Right lobe of liver (tissue), 6 donors: ENCODE measurements at regions not wholly inside any gene's neighbourhood (a gene's known extent, or its start where the extent isn't known, plus 50 kb on each side); places are given as distances from the start of the nearest gene placed in this dataset.

Source experiments
- ATAC-seq, 4 donors: fragments of 200-7000 bp; cut with Tn5 transposase; one replicate each; pipeline ENCODE4 v1.9.1; 2020; ENCODE audit warnings: mild to moderate bottlenecking in 4 of 4, moderate library complexity in 4 of 4
- DNase-seq, 3 donors: peaks; one replicate each; pipeline ENCODE4 v3.0.0-alpha.2; 2020
- H3K27ac ChIP-seq, 3 donors: fragments of 200-600 bp; one replicate each; pipeline ENCODE4 v1.8.0; 2022
- H3K27me3 ChIP-seq, 2 donors: fragments of 200-600 bp; one replicate each; pipeline ENCODE4 v1.8.0; 2022
- H3K36me3 ChIP-seq, 4 donors: fragments of 200-600 bp; sonication (generic) in 1 of 4; one replicate each; pipeline versions ENCODE4 v1.5.1 to v1.8.0; 2017 to 2022; ENCODE audit warnings: control low read depth in 1 of 4
- H3K4me1 ChIP-seq, 4 donors: fragments of 200-600 bp; sonication (generic) in 1 of 4; one replicate each; pipeline versions ENCODE4 v1.5.1 to v1.8.0; 2017 to 2022; ENCODE audit warnings: control low read depth in 1 of 4
- H3K4me3 ChIP-seq, 3 donors: fragments of 200-600 bp; one replicate each; pipeline ENCODE4 v1.8.0; 2022
- H3K9me3 ChIP-seq, 4 donors: fragments of 200-600 bp; sonication (generic) in 1 of 4; one replicate each; pipeline versions ENCODE4 v1.5.1 to v1.8.0; 2017 to 2022; ENCODE audit warnings: control low read depth in 1 of 4
- POLR2A ChIP-seq: fragments of 450-650 bp; IDR thresholded peaks from one replicate; pipeline ENCODE4 v1.6.1; 2017; ENCODE audit warnings: antibody characterized with exemption, mild to moderate bottlenecking
- WGBS: methylation state at CpG from one replicate; pipeline ENCODE4 v1.1.6; 2018; ENCODE audit warnings: low coverage, low lambda C conversion rate; ENCODE audit not compliant: insufficient coverage; ENCODE audit errors: missing lambda C conversion rate; 5-methylcytosine and 5-hydroxymethylcytosine counted together
- intact Hi-C, 2 donors: fragments of 100-400 bp; cut with DNase I; formaldehyde crosslinking; loops; one replicate each; pipeline versions ENCODE4 v1.11.2 to v1.14.1; 2022
- TF ChIP-seq, protein P1 (sequence below), 4 donors: fragments of 200-600 bp in 3 of 4; fragments of 450-650 bp in 1 of 4; IDR thresholded peaks; one replicate each; pipeline versions ENCODE4 v1.5.1 to v1.8.0; 2016 to 2022; ENCODE audit warnings: antibody characterized with exemption in 4 of 4, mild to moderate bottlenecking in 2 of 4
- donor health status: DM: no; HTN: yes; CAD: no.
- donor health status: DM: no; HTN: no; CAD: no.
- donor health status: DM: no; HTN: no; CAD: no.
- donor health status: DM: no; HTN: yes; CAD: no.
- donor health status: DM: no; HTN: yes; CAD: no.

GRCh38 chr4:176969011-176969410, 176.3 kb upstream of the VEGFC start:
- no peaks in the 10 kb centered on the region for H3K36me3 ChIP-seq
- no peaks in the 10 kb centered on the region for H3K4me1 ChIP-seq
- H3K27me3 ChIP-seq = no peaks in the 10 kb centered on the region
- ATAC-seq = no peak
- H3K4me3 ChIP-seq = no peak overlapping the region
- H3K27ac ChIP-seq = no peak overlapping the region
- DNase-seq = no peak
- H3K9me3 ChIP-seq = no peaks in the 10 kb centered on the region
- intact Hi-C loops = no loop called here
- TF ChIP-seq POLR2A = no peak
- TF ChIP-seq, protein P1, sequence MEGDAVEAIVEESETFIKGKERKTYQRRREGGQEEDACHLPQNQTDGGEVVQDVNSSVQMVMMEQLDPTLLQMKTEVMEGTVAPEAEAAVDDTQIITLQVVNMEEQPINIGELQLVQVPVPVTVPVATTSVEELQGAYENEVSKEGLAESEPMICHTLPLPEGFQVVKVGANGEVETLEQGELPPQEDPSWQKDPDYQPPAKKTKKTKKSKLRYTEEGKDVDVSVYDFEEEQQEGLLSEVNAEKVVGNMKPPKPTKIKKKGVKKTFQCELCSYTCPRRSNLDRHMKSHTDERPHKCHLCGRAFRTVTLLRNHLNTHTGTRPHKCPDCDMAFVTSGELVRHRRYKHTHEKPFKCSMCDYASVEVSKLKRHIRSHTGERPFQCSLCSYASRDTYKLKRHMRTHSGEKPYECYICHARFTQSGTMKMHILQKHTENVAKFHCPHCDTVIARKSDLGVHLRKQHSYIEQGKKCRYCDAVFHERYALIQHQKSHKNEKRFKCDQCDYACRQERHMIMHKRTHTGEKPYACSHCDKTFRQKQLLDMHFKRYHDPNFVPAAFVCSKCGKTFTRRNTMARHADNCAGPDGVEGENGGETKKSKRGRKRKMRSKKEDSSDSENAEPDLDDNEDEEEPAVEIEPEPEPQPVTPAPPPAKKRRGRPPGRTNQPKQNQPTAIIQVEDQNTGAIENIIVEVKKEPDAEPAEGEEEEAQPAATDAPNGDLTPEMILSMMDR (IDR thresholded peaks at IDR 0.05) = no peak
- WGBS = 34% methylated on average over 2 of the region's 2 CpGs

GRCh38 chr4:176970853-176971252, 178.1 kb upstream of the VEGFC start:
- ATAC-seq = no peak
- Histone ChIP-seq H3K4me3 (no peak overlapping the region), H3K4me1 (no peaks in the 10 kb centered on the region), H3K9me3 (no peaks in the 10 kb centered on the region), H3K27me3 (no peaks in the 10 kb centered on the region), H3K27ac (no peak overlapping the region), H3K36me3 (no peaks in the 10 kb centered on the region)
- intact Hi-C loops = no loop called here
- no peak for TF ChIP-seq POLR2A
- TF ChIP-seq, protein P1 (IDR thresholded peaks at IDR 0.05) = no peak
- WGBS = 31% methylated on average over 4 of the region's 4 CpGs
- no peak for DNase-seq

GRCh38 chr4:176971576-176972115, 178.9 kb upstream of the VEGFC start:
- no peaks in the 10 kb centered on the region for H3K27me3 ChIP-seq
- H3K36me3 ChIP-seq = no peaks in the 10 kb centered on the region
- H3K9me3 ChIP-seq = no peaks in the 10 kb centered on the region
- H3K27ac ChIP-seq = no peak overlapping the region
- intact Hi-C loops = no loop called here
- no peak for DNase-seq
- ATAC-seq = no peak
- WGBS = 54% methylated on average over 7 of the region's 7 CpGs
- no peak overlapping the region for H3K4me3 ChIP-seq
- TF ChIP-seq, protein P1 (IDR thresholded peaks at IDR 0.05) = no peak
- TF ChIP-seq POLR2A = no peak
- no peaks in the 10 kb centered on the region for H3K4me1 ChIP-seq

DNA sequence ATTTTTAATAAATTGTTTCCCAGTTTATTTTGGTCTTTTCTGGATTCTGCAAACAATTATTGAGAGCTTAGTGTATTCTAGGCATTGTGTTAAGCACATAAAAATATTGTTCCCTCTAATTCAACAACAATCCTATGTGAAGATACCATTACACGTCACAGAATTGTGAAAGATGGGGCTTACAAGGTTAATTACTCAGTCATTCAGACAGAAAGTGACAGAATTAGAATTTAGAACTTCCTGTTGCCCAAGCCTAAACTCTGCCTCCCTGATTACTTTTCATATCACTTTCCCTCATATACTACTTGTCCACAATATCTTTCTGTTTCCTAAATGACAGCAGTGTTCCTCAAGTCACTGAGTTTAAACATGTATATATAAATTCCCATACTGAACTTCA, 186.7 kb upstream of the VEGFC start:
- DNase-seq (no peak), ATAC-seq (no peak)
- WGBS = 7% methylated on average over 1 of the region's 1 CpG
- intact Hi-C loops = no loop called here
- H3K27ac ChIP-seq = no peak overlapping the region
- no peak overlapping the region for H3K4me3 ChIP-seq
- H3K36me3 ChIP-seq = no peaks in the 10 kb centered on the region
- TF ChIP-seq, protein P1 (IDR thresholded peaks at IDR 0.05) = no peak
- TF ChIP-seq POLR2A = no peak
- H3K27me3 ChIP-seq = no peaks in the 10 kb centered on the region
- H3K4me1 ChIP-seq = no peaks in the 10 kb centered on the region
- H3K9me3 ChIP-seq = no peaks in the 10 kb centered on the region

DNA sequence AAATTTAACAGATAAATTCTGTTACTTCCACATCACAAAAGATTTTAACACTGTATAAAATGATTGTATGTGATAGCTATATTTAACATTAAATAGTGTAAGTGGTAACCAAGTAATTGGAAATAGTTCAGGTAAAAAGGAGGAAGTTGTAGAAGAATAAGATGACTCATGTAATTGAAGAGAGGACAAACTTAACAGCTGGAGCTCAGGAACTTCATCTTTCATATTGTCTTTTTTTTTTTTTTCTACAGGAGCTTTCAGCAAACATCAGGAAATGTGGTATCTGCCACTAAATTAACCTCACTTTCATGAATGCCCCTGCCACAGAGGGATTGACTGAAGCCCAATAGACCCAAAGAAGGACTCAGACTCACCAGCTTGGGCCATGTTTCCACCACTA, 188.4 kb upstream of the VEGFC start:
- intact Hi-C loops = no loop called here
- DNase-seq = no peak
- H3K9me3 ChIP-seq = no peaks in the 10 kb centered on the region
- no peaks in the 10 kb centered on the region for H3K36me3 ChIP-seq
- no peak for ATAC-seq
- TF ChIP-seq POLR2A = no peak
- TF ChIP-seq, protein P1 (IDR thresholded peaks at IDR 0.05) = no peak
- H3K27me3 ChIP-seq = no peaks in the 10 kb centered on the region
- H3K4me3 ChIP-seq = no peak overlapping the region
- H3K27ac ChIP-seq = no peak overlapping the region
- no peaks in the 10 kb centered on the region for H3K4me1 ChIP-seq
